IMR-90 (cell line): ENCODE measurements at regions not wholly inside any gene's neighbourhood (a gene's known extent, or its start where the extent isn't known, plus 50 kb on each side); places are given as distances from the start of the nearest gene placed in this dataset.
A peak's percentile ranks its signal among the peaks of the same experiment; 100 is the strongest.

Experiments
- ATAC-seq: fragments of 200-7000 bp; cut with Tn5 transposase; 2 replicates; pipeline ENCODE4 v1.9.1; 2020; ENCODE audit warnings: low read depth, mild to moderate bottlenecking, moderate library complexity
- BruUV-seq: library from RNA; stranded (reverse); fragments of 400-500 nt; replicated peaks from 2 replicates; lab custom pipeline; 2021; lab: Mats Ljungman, UMichigan
- CTCF ChIA-PET: fragments of 300-600 bp; formaldehyde crosslinking; extraction: SDS; loops from one replicate; lab custom pipeline; 2021; ENCODE audit warnings: antibody characterized with exemption; lab: Yijun Ruan, JAX
- POLR2A ChIA-PET: fragments of 300-600 bp; sonication (Branson Sonifier 250); formaldehyde crosslinking; loops from one replicate; lab custom pipeline; 2022; ENCODE audit warnings: antibody characterized with exemption; ENCODE audit not compliant: unreplicated experiment; lab: Charles Lee
- DNase-seq: peaks from one replicate; pipeline ENCODE4 v3.0.0; 2013
- H2AFZ ChIP-seq: replicated peaks from 2 replicates; pipeline ENCODE3; 2013; ENCODE audit warnings: low read length, mild to moderate bottlenecking; ENCODE audit not compliant: poor library complexity
- H2AK5ac ChIP-seq: 2 replicates; pipeline ENCODE4 v1.6.1; 2013; ENCODE audit warnings: low read depth, low read length, inconsistent platforms
- H2AK9ac ChIP-seq: replicated peaks from 2 replicates; pipeline ENCODE3; 2013; ENCODE audit warnings: mild to moderate bottlenecking, low read depth, low read length, moderate library complexity; ENCODE audit not compliant: poor library complexity
- H2BK120ac ChIP-seq: 2 replicates; pipeline ENCODE4 v1.6.1; 2013; ENCODE audit warnings: low read depth, low read length, inconsistent platforms
- H2BK15ac ChIP-seq: 3 replicates; pipeline ENCODE4 v1.6.1; 2013; ENCODE audit warnings: low read depth, low read length, inconsistent platforms
- H2BK20ac ChIP-seq: 2 replicates; pipeline ENCODE4 v1.6.1; 2013; ENCODE audit warnings: low read depth, mild to moderate bottlenecking, inconsistent platforms, low read length, moderate library complexity
- H2BK5ac ChIP-seq: 2 replicates; pipeline ENCODE4 v1.6.1; 2013; ENCODE audit warnings: mild to moderate bottlenecking, low read depth, low read length, inconsistent platforms; ENCODE audit not compliant: poor library complexity, severe bottlenecking
- H3K14ac ChIP-seq: replicated peaks from 2 replicates; pipeline ENCODE4 v1.6.1; 2013; ENCODE audit warnings: low read depth, low read length, inconsistent platforms
- H3K18ac ChIP-seq: 2 replicates; pipeline ENCODE4 v1.6.1; 2013; ENCODE audit warnings: low read depth, low read length, control low read depth
- H3K23ac ChIP-seq: 2 replicates; pipeline ENCODE4 v1.6.1; 2013; ENCODE audit warnings: low read depth, low read length, inconsistent platforms
- H3K27ac ChIP-seq: 2 replicates; pipeline ENCODE4 v1.5.1; 2013; ENCODE audit warnings: mild to moderate bottlenecking, control low read depth, low read length; ENCODE audit not compliant: insufficient read depth
- H3K27me3 ChIP-seq: 2 replicates; pipeline ENCODE4 v1.6.1; 2013; ENCODE audit warnings: low read length; ENCODE audit not compliant: control insufficient read depth, insufficient read depth
- H3K36me3 ChIP-seq: 2 replicates; pipeline ENCODE4 v1.6.1; 2013; ENCODE audit warnings: low read length, mixed read lengths; ENCODE audit not compliant: control insufficient read depth, insufficient read depth
- H3K4ac ChIP-seq: 2 replicates; pipeline ENCODE4 v1.6.1; 2013; ENCODE audit warnings: low read depth, low read length, inconsistent platforms
- H3K4me1 ChIP-seq: 2 replicates; pipeline ENCODE4 v1.6.1; 2013; ENCODE audit warnings: low read length, mixed read lengths; ENCODE audit not compliant: control insufficient read depth, insufficient read depth
- H3K4me2 ChIP-seq: 2 replicates; pipeline ENCODE4 v1.6.1; 2013; ENCODE audit warnings: low read depth, mild to moderate bottlenecking, control low read depth, low read length, moderate library complexity
- H3K4me3 ChIP-seq: 2 replicates; pipeline ENCODE4 v1.5.1; 2013; ENCODE audit warnings: low read depth, mild to moderate bottlenecking, control low read depth, low read length, moderate library complexity; ENCODE audit not compliant: insufficient read depth
- H3K56ac ChIP-seq: 2 replicates; pipeline ENCODE4 v1.6.1; 2013; ENCODE audit warnings: low read length, inconsistent platforms; ENCODE audit not compliant: insufficient read depth; ENCODE audit errors: extremely low read depth
- H3K79me1 ChIP-seq, 2 experiments: 2 replicates each; pipeline ENCODE4 v1.6.1; 2013; ENCODE audit warnings: low read length in 2 of 2, inconsistent platforms in 1 of 2, low read depth in 1 of 2
- H3K9ac ChIP-seq: 2 replicates; pipeline ENCODE4 v1.6.1; 2013; ENCODE audit warnings: low read depth, low read length, control low read depth
- H3K9me1 ChIP-seq: 2 replicates; pipeline ENCODE4 v1.6.1; 2013; ENCODE audit warnings: low read length, inconsistent platforms; ENCODE audit not compliant: insufficient read depth
- H3K9me3 ChIP-seq: 2 replicates; pipeline ENCODE4 v1.6.1; 2013; ENCODE audit warnings: low read length; ENCODE audit not compliant: control insufficient read depth, insufficient read depth
- H4K20me1 ChIP-seq: 2 replicates; pipeline ENCODE4 v1.6.1; 2013; ENCODE audit warnings: low read length, inconsistent platforms; ENCODE audit not compliant: insufficient read depth
- H4K5ac ChIP-seq: 2 replicates; pipeline ENCODE4 v1.6.1; 2013; ENCODE audit warnings: mild to moderate bottlenecking, low read depth, low read length, control low read depth
- H4K8ac ChIP-seq, 2 experiments: 2 replicates each; pipeline ENCODE4 v1.6.1; 2013; ENCODE audit warnings: low read depth in 2 of 2, low read length in 2 of 2, control low read depth in 1 of 2, inconsistent platforms in 1 of 2
- H4K91ac ChIP-seq: 2 replicates; pipeline ENCODE4 v1.6.1; 2013; ENCODE audit warnings: low read depth, low read length, inconsistent platforms; ENCODE audit not compliant: insufficient read depth
- POLR2A ChIP-seq: IDR thresholded peaks from 2 replicates; pipeline ENCODE4 v1.6.1; 2012; ENCODE audit warnings: mild to moderate bottlenecking, low read depth, low read length
- WGBS, 2 experiments: methylation state at CpG; one replicate each; pipeline versions ENCODE4 v1.1.5 to v1.1.7; 2013; ENCODE audit warnings: missing lambda C conversion rate in 2 of 2; ENCODE audit not compliant: insufficient read length in 1 of 2; ENCODE audit errors: extremely low coverage in 2 of 2; 5-methylcytosine and 5-hydroxymethylcytosine counted together
- dilution Hi-C: fragments of 300-500 bp; cut with HindIII; formaldehyde crosslinking; loops from one replicate; pipeline ENCODE4 v1.14.3; 2018; ENCODE audit warnings: low sequenced_read_pairs; ENCODE audit not compliant: unreplicated experiment
- in situ Hi-C: fragments of 300-500 bp; cut with MboI; formaldehyde crosslinking; loops from 3 replicates; pipeline ENCODE4 v1.14.3; 2019; ENCODE audit warnings: low sequenced_read_pairs, inconsistent platforms, mixed read lengths
- intact Hi-C: fragments of 100-400 bp; cut with micrococcal nuclease; formaldehyde crosslinking; loops from 2 replicates; pipeline ENCODE4 v1.10.0; 2022

DNA sequence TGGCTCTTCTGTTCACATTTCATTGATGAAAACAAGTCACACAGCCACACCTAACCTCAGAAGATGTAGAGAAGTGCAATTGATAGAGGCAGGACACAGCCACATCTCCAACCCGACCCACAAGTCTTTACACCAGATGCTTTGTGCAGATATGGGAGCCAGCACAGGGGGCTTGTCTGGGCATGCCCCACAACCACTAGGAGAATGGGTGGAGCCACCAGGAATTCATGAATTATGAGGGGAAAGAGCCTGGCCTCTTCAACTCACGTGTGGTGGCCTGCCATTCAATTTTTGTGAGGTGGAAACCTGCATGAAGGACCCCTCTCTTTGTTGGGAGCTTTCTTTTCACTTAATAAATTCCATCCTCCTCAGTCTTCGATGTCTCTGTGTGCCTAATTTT, 79.1 kb downstream of the OGFRL1 start:
- in situ Hi-C loops = no loop called here
- Histone ChIP-seq H3K79me1 (peaks cover 21 to 28% of the 10 kb centered on the region in 2 experiments), H3K27me3 (no peaks in the 10 kb centered on the region), H2AK9ac (peak overlapping the region; percentile 87), H3K9me1 (peaks cover 7% of the 10 kb centered on the region; the same call in 1 of the 2 replicates), H2BK120ac (peak overlapping the region; percentile 94), H3K9me3 (no peaks in the 10 kb centered on the region), H3K36me3 (no peaks in the 10 kb centered on the region), H3K27ac (peak overlapping the region; percentile 61; the same call in 1 of the 2 replicates), H4K5ac (peak overlapping the region; percentile 97), H3K23ac (peak overlapping the region; percentile 83), H3K4ac (peak overlapping the region; percentile 94), H2BK5ac (peak overlapping the region; percentile 92), H2BK20ac (peak overlapping the region; percentile 88), H2AFZ (no peak overlapping the region), H3K14ac (peak overlapping the region; percentile 88), H3K4me3 (no peak overlapping the region), H3K18ac (peak overlapping the region; percentile 99), H3K4me2 (peak overlapping the region; percentile 23; the same call in 1 of the 2 replicates), H4K8ac (peak overlapping the region; percentile 67 to 90; a peak in 3 of 4 replicates), H4K20me1 (0 out of 2 replicates have a peak, but pooled peaks cover 3% of the 10 kb centered on the region), H4K91ac (peak overlapping the region; percentile 90), H3K4me1 (peaks cover 12% of the 10 kb centered on the region), H3K56ac (no peak overlapping the region; the same call in 1 of the 2 replicates), H3K9ac (no peak overlapping the region), H2AK5ac (peak overlapping the region; percentile 83; the same call in 1 of the 2 replicates), H2BK15ac (peak overlapping the region; percentile 45; the same call in 2 of the 3 replicates)
- CTCF ChIA-PET = no interaction called here
- ATAC-seq (no peak), DNase-seq (peak; percentile 17)
- dilution Hi-C loops = loop anchor here (25.0 kb wide), 1 partner anchor 180 kb away; no protein-coding TSS in a partner anchor
- BruUV-seq = no TSS peak
- TF ChIP-seq POLR2A = no peak
- whole genome bisulfite sequencing, 2 experiments = no CpG with 5 or more reads among the region's 3 CpGs
- intact Hi-C loops = no loop called here
- POLR2A ChIA-PET = no interaction called here
